Duodenal mucosa (tissue), 2 donors: ENCODE measurements at regions not wholly inside any gene's neighbourhood (a gene's known extent, or its start where the extent isn't known, plus 50 kb on each side); places are given as distances from the start of the nearest gene placed in this dataset.

Experiments
- H3K27ac ChIP-seq: one replicate; pipeline ENCODE4 v1.7.0; 2013; ENCODE audit warnings: low read depth, low read length
- H3K27me3 ChIP-seq, 2 donors: one replicate each; pipeline ENCODE4 v1.7.0; 2013; ENCODE audit warnings: low read length in 2 of 2, control low read depth in 1 of 2; ENCODE audit not compliant: insufficient read depth in 2 of 2, control insufficient read depth in 1 of 2
- H3K36me3 ChIP-seq, 2 donors: one replicate each; pipeline ENCODE4 v1.7.0; 2013; ENCODE audit warnings: low read length in 2 of 2, control low read depth in 1 of 2; ENCODE audit not compliant: insufficient read depth in 2 of 2, control insufficient read depth in 1 of 2
- H3K4me1 ChIP-seq, 2 donors: one replicate each; pipeline ENCODE4 v1.7.0; 2013; ENCODE audit warnings: low read length in 2 of 2, control low read depth in 1 of 2; ENCODE audit not compliant: insufficient read depth in 2 of 2, control insufficient read depth in 1 of 2
- H3K4me3 ChIP-seq, 2 donors: one replicate each; pipeline ENCODE4 v1.7.0; 2013; ENCODE audit warnings: low read length in 2 of 2, low read depth in 1 of 2
- H3K9ac ChIP-seq, 2 donors: one replicate each; pipeline ENCODE4 v1.7.0; 2013; ENCODE audit warnings: low read length in 2 of 2, low read depth in 1 of 2
- H3K9me3 ChIP-seq, 2 donors: one replicate each; pipeline ENCODE4 v1.7.0; 2013; ENCODE audit warnings: low read length in 2 of 2, control low read depth in 1 of 2; ENCODE audit not compliant: control insufficient read depth in 1 of 2

DNA sequence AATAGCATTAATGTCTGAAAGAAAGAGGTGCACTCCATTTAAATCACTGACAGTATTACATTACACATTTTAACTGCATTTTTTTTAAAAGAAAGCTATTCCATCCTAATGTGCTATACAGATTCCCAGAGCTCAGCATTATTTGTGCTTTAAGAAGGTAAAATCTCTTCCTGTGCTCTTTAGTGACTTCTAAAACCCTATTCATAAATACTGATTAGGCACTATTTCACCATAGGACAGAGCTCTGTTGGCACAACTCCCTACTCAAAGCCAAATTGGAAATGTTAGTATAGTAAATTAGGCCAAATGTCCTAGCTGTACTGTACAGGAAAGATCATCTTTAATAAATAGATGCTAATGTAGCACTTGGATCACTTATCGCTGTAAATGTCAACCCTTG, 262.5 kb downstream of the TUSC1 start:
- Histone ChIP-seq H3K27ac (no peak overlapping the region), H3K27me3 (no peaks in the 10 kb centered on the region), H3K36me3 (no peaks in the 10 kb centered on the region), H3K4me3 (no peak overlapping the region), H3K4me1 (no peaks in the 10 kb centered on the region), H3K9ac (no peak overlapping the region), H3K9me3 (no peaks in the 10 kb centered on the region)

- no peaks in the 10 kb centered on the region for H3K4me1 ChIP-seq
- no peak overlapping the region for H3K27ac ChIP-seq
- H3K36me3 ChIP-seq = no peaks in the 10 kb centered on the region
- no peak overlapping the region for H3K4me3 ChIP-seq
- peaks cover 0 to 4% of the 10 kb centered on the region in 2 donors for H3K9me3 ChIP-seq
- no peak overlapping the region for H3K9ac ChIP-seq
- H3K27me3 ChIP-seq = no peaks in the 10 kb centered on the region
These were observed 265.6 kb downstream of the TUSC1 start for GRCh38 chr9:25412646-25413045.

DNA sequence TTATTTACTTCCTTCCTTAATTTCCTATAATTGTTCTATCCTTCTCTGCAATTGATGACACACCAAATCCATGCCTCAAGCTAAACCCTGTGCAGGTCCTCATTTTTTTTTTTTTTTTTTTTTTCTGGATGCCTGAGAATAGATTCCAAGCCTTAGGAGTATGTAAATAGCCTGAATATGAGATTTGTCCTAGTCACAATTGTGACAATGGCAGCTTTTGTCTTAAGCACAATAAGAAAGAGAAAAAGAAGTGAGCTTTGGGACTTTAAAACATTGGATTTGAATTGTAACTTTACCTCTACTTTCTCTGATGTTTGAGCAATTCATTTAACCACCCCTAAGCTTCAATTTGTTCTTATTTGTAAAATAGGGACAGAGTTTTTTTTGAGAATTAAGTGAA, 280.5 kb downstream of the TUSC1 start:
- peaks cover 0 to 3% of the 10 kb centered on the region in 2 donors for H3K9me3 ChIP-seq
- H3K36me3 ChIP-seq = no peaks in the 10 kb centered on the region
- no peak overlapping the region for H3K4me3 ChIP-seq
- no peaks in the 10 kb centered on the region for H3K27me3 ChIP-seq
- no peak overlapping the region for H3K9ac ChIP-seq
- H3K4me1 ChIP-seq = no peaks in the 10 kb centered on the region
- H3K27ac ChIP-seq = no peak overlapping the region

GRCh38 chr9:25396828-25397227, 281.4 kb downstream of the TUSC1 start:
- Histone ChIP-seq H3K4me3 (no peak overlapping the region), H3K36me3 (no peaks in the 10 kb centered on the region), H3K9ac (no peak overlapping the region), H3K27me3 (no peaks in the 10 kb centered on the region), H3K4me1 (no peaks in the 10 kb centered on the region), H3K9me3 (peaks cover 0 to 3% of the 10 kb centered on the region in 2 donors), H3K27ac (no peak overlapping the region)

GRCh38 chr9:25381141-25381540, 297.1 kb downstream of the TUSC1 start:
- Histone ChIP-seq H3K27me3 (no peaks in the 10 kb centered on the region), H3K9me3 (peaks cover 0 to 3% of the 10 kb centered on the region in 2 donors), H3K4me3 (no peak overlapping the region), H3K36me3 (no peaks in the 10 kb centered on the region), H3K27ac (no peak overlapping the region), H3K4me1 (no peaks in the 10 kb centered on the region), H3K9ac (no peak overlapping the region)

DNA sequence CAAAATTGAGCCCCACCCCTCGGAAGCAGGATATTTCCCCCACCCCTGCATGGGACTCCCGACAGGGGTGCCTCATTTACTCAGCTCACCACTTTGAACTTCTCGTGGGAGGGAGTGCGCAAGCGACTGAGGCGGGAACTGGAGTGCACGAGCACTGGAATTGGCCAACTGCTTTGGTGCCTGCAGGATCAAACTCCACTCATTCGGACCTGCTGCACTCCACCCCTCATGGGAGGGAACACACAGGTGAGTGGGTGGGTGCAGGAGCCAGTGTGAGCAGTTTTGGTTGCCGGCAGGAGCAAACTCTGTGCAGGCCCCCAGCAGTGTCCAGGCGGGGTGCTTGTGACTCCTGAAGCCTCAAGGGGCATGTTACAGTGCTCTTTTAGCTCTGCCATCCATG, 301.2 kb downstream of the TUSC1 start:
- H3K36me3 ChIP-seq = no peaks in the 10 kb centered on the region
- H3K27me3 ChIP-seq = no peaks in the 10 kb centered on the region
- H3K9me3 ChIP-seq = peaks cover 0 to 3% of the 10 kb centered on the region in 2 donors

GRCh38 chr9:25374281-25374680, 304.0 kb downstream of the TUSC1 start:
- H3K9ac ChIP-seq = no peak overlapping the region
- H3K4me3 ChIP-seq = no peak overlapping the region
- H3K36me3 ChIP-seq = no peaks in the 10 kb centered on the region
- H3K27ac ChIP-seq = no peak overlapping the region
- H3K9me3 ChIP-seq = peaks cover 0 to 3% of the 10 kb centered on the region in 2 donors
- no peaks in the 10 kb centered on the region for H3K27me3 ChIP-seq
- H3K4me1 ChIP-seq = no peaks in the 10 kb centered on the region

More for the DNA sequence above, 301.2 kb downstream of the TUSC1 start:
- Histone ChIP-seq H3K9ac (no peak overlapping the region), H3K27ac (no peak overlapping the region), H3K4me1 (no peaks in the 10 kb centered on the region), H3K4me3 (no peak overlapping the region)

GRCh38 chr9:25366906-25367305, 311.3 kb downstream of the TUSC1 start:
- Histone ChIP-seq H3K9me3 (peaks cover 0 to 4% of the 10 kb centered on the region in 2 donors), H3K4me3 (no peak overlapping the region), H3K4me1 (no peaks in the 10 kb centered on the region), H3K27ac (no peak overlapping the region), H3K27me3 (no peaks in the 10 kb centered on the region), H3K36me3 (no peaks in the 10 kb centered on the region), H3K9ac (no peak overlapping the region)

GRCh38 chr9:25353783-25354182, 324.5 kb downstream of the TUSC1 start:
- H3K4me3 ChIP-seq = no peak overlapping the region
- no peaks in the 10 kb centered on the region for H3K27me3 ChIP-seq
- no peaks in the 10 kb centered on the region for H3K36me3 ChIP-seq
- peaks cover 9 to 18% of the 10 kb centered on the region in 2 donors for H3K9me3 ChIP-seq
- H3K9ac ChIP-seq = no peak overlapping the region
- H3K4me1 ChIP-seq = no peaks in the 10 kb centered on the region
- no peak overlapping the region for H3K27ac ChIP-seq

GRCh38 chr9:25350011-25350410, 328.2 kb downstream of the TUSC1 start:
- H3K9ac ChIP-seq = no peak overlapping the region
- no peak overlapping the region for H3K4me3 ChIP-seq
- H3K9me3 ChIP-seq = no peaks in the 10 kb centered on the region
- H3K27me3 ChIP-seq = no peaks in the 10 kb centered on the region
- H3K36me3 ChIP-seq = no peaks in the 10 kb centered on the region
- no peaks in the 10 kb centered on the region for H3K4me1 ChIP-seq
- no peak overlapping the region for H3K27ac ChIP-seq

DNA sequence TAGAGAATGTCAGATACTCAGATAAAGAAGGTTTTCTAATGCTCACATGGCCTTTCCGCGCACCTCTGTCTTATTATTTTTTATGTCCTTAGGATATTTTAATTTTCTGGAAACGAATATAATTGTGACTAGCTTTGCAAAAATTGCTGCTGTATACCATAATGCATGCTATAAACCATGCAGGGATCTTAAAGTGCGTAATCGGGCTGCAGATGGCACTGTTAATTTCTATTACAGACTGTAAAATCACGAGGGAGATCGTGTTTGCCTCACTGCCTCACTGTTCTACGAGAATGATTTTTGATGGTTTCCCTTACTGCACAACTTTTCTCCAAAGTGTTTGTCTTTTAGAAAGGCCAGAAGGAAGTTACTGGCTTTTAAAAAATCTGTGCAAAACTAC, 356.1 kb downstream of the TUSC1 start:
- Histone ChIP-seq H3K27ac (no peak overlapping the region), H3K9ac (no peak overlapping the region), H3K4me3 (no peak overlapping the region), H3K27me3 (no peaks in the 10 kb centered on the region), H3K4me1 (no peaks in the 10 kb centered on the region), H3K36me3 (no peaks in the 10 kb centered on the region), H3K9me3 (peaks cover 0 to 3% of the 10 kb centered on the region in 2 donors)
